ENCODE measurements at regions not wholly inside any gene's neighbourhood (a gene's known extent, or its start where the extent isn't known, plus 50 kb on each side); places are given as distances from the start of the nearest gene placed in this dataset.

GRCh38 chr3:157755233-157755632, 252.0 kb upstream of the VEPH1 start:
- TF ChIP-seq POLR2AphosphoS5 (IDR thresholded peaks at IDR 0.05; ENCODE audit: low read depth) = no peak
- TF ChIP-seq, protein P1, sequence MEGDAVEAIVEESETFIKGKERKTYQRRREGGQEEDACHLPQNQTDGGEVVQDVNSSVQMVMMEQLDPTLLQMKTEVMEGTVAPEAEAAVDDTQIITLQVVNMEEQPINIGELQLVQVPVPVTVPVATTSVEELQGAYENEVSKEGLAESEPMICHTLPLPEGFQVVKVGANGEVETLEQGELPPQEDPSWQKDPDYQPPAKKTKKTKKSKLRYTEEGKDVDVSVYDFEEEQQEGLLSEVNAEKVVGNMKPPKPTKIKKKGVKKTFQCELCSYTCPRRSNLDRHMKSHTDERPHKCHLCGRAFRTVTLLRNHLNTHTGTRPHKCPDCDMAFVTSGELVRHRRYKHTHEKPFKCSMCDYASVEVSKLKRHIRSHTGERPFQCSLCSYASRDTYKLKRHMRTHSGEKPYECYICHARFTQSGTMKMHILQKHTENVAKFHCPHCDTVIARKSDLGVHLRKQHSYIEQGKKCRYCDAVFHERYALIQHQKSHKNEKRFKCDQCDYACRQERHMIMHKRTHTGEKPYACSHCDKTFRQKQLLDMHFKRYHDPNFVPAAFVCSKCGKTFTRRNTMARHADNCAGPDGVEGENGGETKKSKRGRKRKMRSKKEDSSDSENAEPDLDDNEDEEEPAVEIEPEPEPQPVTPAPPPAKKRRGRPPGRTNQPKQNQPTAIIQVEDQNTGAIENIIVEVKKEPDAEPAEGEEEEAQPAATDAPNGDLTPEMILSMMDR (IDR thresholded peaks at IDR 0.05; ENCODE audit: insufficient read depth, low read length) = no peak
- no peak for TF ChIP-seq GABPA (IDR thresholded peaks at IDR 0.05; ENCODE audit: low read depth)
- TF ChIP-seq REST (IDR thresholded peaks at IDR 0.05; ENCODE audit: insufficient replicate concordance, low read depth) = no peak

Measured in HL-60 (cell line).